H1 (cell line): ENCODE measurements at regions not wholly inside any gene's neighbourhood (a gene's known extent, or its start where the extent isn't known, plus 50 kb on each side); places are given as distances from the start of the nearest gene placed in this dataset.

Experiments used
- ATF2 ChIP-seq: IDR thresholded peaks from 2 replicates; pipeline ENCODE4 v1.6.1; 2012; ENCODE audit warnings: low read length, inconsistent platforms
- BCL11A ChIP-seq, 2 experiments: IDR thresholded peaks; one replicate each; pipeline ENCODE4 v1.6.1; 2011; ENCODE audit warnings: low read depth in 2 of 2, low read length in 2 of 2, mild to moderate bottlenecking in 2 of 2
- CHD2 ChIP-seq: IDR thresholded peaks from 2 replicates; pipeline ENCODE4 v1.6.1; 2012; ENCODE audit warnings: low read length, improper control_type of control experiment
- EZH2 ChIP-seq: fragments of 200-600 bp; sonication (generic); IDR thresholded peaks from 2 replicates; pipeline ENCODE4 v1.7.1; 2012; ENCODE audit warnings: low read depth, mild to moderate bottlenecking, moderate library complexity, low read length, inconsistent platforms; ENCODE audit not compliant: severe bottlenecking
- GABPA ChIP-seq: IDR thresholded peaks from 2 replicates; pipeline ENCODE4 v1.6.1; 2011; ENCODE audit warnings: mild to moderate bottlenecking, low read length, moderate library complexity, borderline replicate concordance; ENCODE audit not compliant: insufficient read depth
- PHF8 ChIP-seq: fragments of 200-600 bp; sonication (generic); conservative IDR thresholded peaks from 2 replicates; pipeline ENCODE4 v1.7.1; 2012; ENCODE audit warnings: low read depth, mild to moderate bottlenecking, inconsistent platforms, low read length, moderate library complexity
- POU5F1 ChIP-seq: IDR thresholded peaks from 2 replicates; pipeline ENCODE4 v1.6.1; 2011; ENCODE audit warnings: low read depth, mild to moderate bottlenecking, low read length, moderate library complexity
- SIX5 ChIP-seq: IDR thresholded peaks from 2 replicates; pipeline ENCODE4 v1.6.1; 2011; ENCODE audit warnings: mild to moderate bottlenecking, low read depth, low read length

DNA sequence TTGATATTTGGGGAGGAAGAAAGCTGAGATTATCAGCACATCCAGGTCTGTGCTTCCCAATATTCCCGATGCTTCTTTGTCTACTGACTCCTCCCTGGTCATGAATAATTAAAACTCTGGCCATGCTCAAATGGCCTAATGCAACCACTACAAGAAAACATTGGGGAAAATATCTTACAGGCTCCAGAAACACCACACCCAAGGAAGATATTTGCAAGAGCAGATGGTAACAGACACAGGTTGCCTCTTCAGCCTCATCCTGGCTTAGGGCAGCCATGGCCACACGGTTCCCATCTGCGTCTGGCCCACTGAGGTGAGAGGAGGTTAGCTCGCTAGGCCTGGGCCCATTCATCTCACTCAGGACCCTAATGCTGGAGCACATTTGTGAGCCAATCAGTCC lies 108.4 kb upstream of the SDK1 start (continued):
- TF ChIP-seq ATF2 (no peak), PHF8 (no peak), BCL11A (IDR thresholded peaks at IDR 0.05; ENCODE audit: low read depth in 2 of 2, low read length in 2 of 2) (no peak), CHD2 (no peak), POU5F1 (no peak), SIX5 (no peak), EZH2 (no peak), GABPA (no peak)
- TF ChIP-seq, all 59 proteins: peak for 0
